Adrenal gland (tissue), 9 donors: ENCODE measurements at regions not wholly inside any gene's neighbourhood (a gene's known extent, or its start where the extent isn't known, plus 50 kb on each side); places are given as distances from the start of the nearest gene placed in this dataset.

Experiments
- DNase-seq, 7 donors: peaks; one replicate each; pipeline ENCODE4 v3.0.0-alpha.2; 2019 to 2020
- H3K27ac ChIP-seq, 5 donors: fragments of 200-600 bp; sonication (generic) in 4 of 5; 1 replicate in 3 of 5; 2 replicates in 2 of 5; pipeline versions ENCODE4 v1.5.1 to v1.8.0; 2016 to 2020; ENCODE audit warnings: mild to moderate bottlenecking in 1 of 5
- H3K27me3 ChIP-seq: fragments of 200-600 bp; 2 replicates; pipeline ENCODE4 v1.8.0; 2021
- H3K36me3 ChIP-seq, 2 donors: fragments of 200-600 bp; replicated peaks in 1 of 2; 1 replicate in 1 of 2; 2 replicates in 1 of 2; pipeline versions ENCODE4 v1.5.1 to v1.8.0; 2018 to 2022
- H3K4me1 ChIP-seq, 2 donors: fragments of 200-600 bp; replicated peaks in 1 of 2; 1 replicate in 1 of 2; 2 replicates in 1 of 2; pipeline versions ENCODE4 v1.5.1 to v1.8.0; 2018 to 2021
- H3K4me3 ChIP-seq, 4 donors: fragments of 200-600 bp; sonication (generic) in 3 of 4; one replicate each; pipeline ENCODE4 v1.5.1; 2016 to 2018
- H3K9me3 ChIP-seq, 3 donors: fragments of 200-600 bp; sonication (generic) in 1 of 3; replicated peaks in 1 of 3; 1 replicate in 2 of 3; 2 replicates in 1 of 3; pipeline versions ENCODE4 v1.5.1 to v1.8.0; 2016 to 2021
- CTCF ChIP-seq, 6 experiments: fragments of 450-650 bp in 4 of 6; fragments of 200-600 bp in 2 of 6; sonication (generic) in 1 of 6; IDR thresholded peaks; 1 replicate in 5 of 6; 2 replicates in 1 of 6; pipeline versions ENCODE4 v1.5.1 to v1.8.0; 2016 to 2021; ENCODE audit warnings: antibody characterized with exemption in 6 of 6, mild to moderate bottlenecking in 2 of 6, moderate library complexity in 1 of 6
- POLR2A ChIP-seq, 2 donors: fragments of 450-650 bp; IDR thresholded peaks; one replicate each; pipeline ENCODE4 v1.6.1; 2017; ENCODE audit warnings: antibody characterized with exemption in 2 of 2, mild to moderate bottlenecking in 2 of 2, moderate library complexity in 1 of 2
- WGBS, 4 donors: extraction: QIAGEN DNeasy Blood & Tissue Kit in 2 of 4; methylation state at CpG; one replicate each; pipeline versions ENCODE4 v1.1.5 to v1.1.7; 2013 to 2017; 5-methylcytosine and 5-hydroxymethylcytosine counted together
- intact Hi-C, 2 donors: fragments of 100-400 bp; cut with DNase I; formaldehyde crosslinking; loops; one replicate each; pipeline versions ENCODE4 v1.14.1 to v1.15.0; 2022 to 2023
- donor health status: healthy with polysubstance abuse.
- donor health status: Bipolar disorder and iron deficiency.
- donor health status: DM: yes; HTN: yes; CAD: no.
- donor health status: DM: no; HTN: no; CAD: no.
- donor health status: DM: no; HTN: no; CAD: no.

GRCh38 chr10:3409928-3410327 lies 237.3 kb upstream of the PITRM1 start:
- H3K4me1 ChIP-seq = no peaks in the 10 kb centered on the region
- no peaks in the 10 kb centered on the region for H3K36me3 ChIP-seq
- no peaks in the 10 kb centered on the region for H3K27me3 ChIP-seq
- no peak overlapping the region for H3K27ac ChIP-seq
- H3K9me3 ChIP-seq = no peaks in the 10 kb centered on the region
- intact Hi-C loops = no loop called here
- no peak for TF ChIP-seq CTCF (IDR thresholded peaks at IDR 0.05)
- TF ChIP-seq POLR2A (IDR thresholded peaks at IDR 0.05) = no peak
- DNase-seq = no peak
- no peak overlapping the region for H3K4me3 ChIP-seq
- WGBS, 4 donors = 89 to 95% (median 93%) methylated on average over 4 of the region's 4 CpGs

GRCh38 chr10:3408603-3409365 lies 236.2 kb upstream of the PITRM1 start:
- WGBS, 4 donors = 73 to 82% (median 77%) methylated on average over 1 to 6 of the region's 6 CpGs
- intact Hi-C loops = no loop called here
- DNase-seq = no peak
- TF ChIP-seq POLR2A (IDR thresholded peaks at IDR 0.05) (no peak), CTCF (IDR thresholded peaks at IDR 0.05) (no peak)
- no peaks in the 10 kb centered on the region for H3K36me3 ChIP-seq
- H3K4me3 ChIP-seq = no peak overlapping the region
- H3K9me3 ChIP-seq = no peaks in the 10 kb centered on the region
- H3K4me1 ChIP-seq = no peaks in the 10 kb centered on the region
- H3K27me3 ChIP-seq = no peaks in the 10 kb centered on the region
- no peak overlapping the region for H3K27ac ChIP-seq

GRCh38 chr10:3407208-3407607 lies 234.6 kb upstream of the PITRM1 start:
- Histone ChIP-seq H3K27ac (no peak overlapping the region), H3K9me3 (no peaks in the 10 kb centered on the region), H3K4me3 (no peak overlapping the region), H3K27me3 (no peaks in the 10 kb centered on the region), H3K36me3 (no peaks in the 10 kb centered on the region), H3K4me1 (no peaks in the 10 kb centered on the region)
- intact Hi-C loops = no loop called here
- no peak for DNase-seq
- TF ChIP-seq CTCF (IDR thresholded peaks at IDR 0.05) = no peak
- no peak for TF ChIP-seq POLR2A (IDR thresholded peaks at IDR 0.05)
- 75 to 90% (median 89%) methylated on average over 7 to 12 of the region's 12 CpGs for WGBS, 4 donors

GRCh38 chr10:3406556-3406955 lies 234.0 kb upstream of the PITRM1 start:
- Histone ChIP-seq H3K27ac (no peak overlapping the region), H3K27me3 (no peaks in the 10 kb centered on the region), H3K4me3 (no peak overlapping the region), H3K36me3 (no peaks in the 10 kb centered on the region), H3K4me1 (no peaks in the 10 kb centered on the region), H3K9me3 (no peaks in the 10 kb centered on the region)
- TF ChIP-seq CTCF (IDR thresholded peaks at IDR 0.05) = no peak
- no peak for TF ChIP-seq POLR2A (IDR thresholded peaks at IDR 0.05)
- no peak for DNase-seq
- 89 to 92% (median 90%) methylated on average over 12 to 16 of the region's 16 CpGs for WGBS, 4 donors
- intact Hi-C loops = no loop called here
